IMR-90 (cell line): ENCODE measurements at regions not wholly inside any gene's neighbourhood (a gene's known extent, or its start where the extent isn't known, plus 50 kb on each side); places are given as distances from the start of the nearest gene placed in this dataset.

Source experiments
- ATAC-seq: fragments of 200-7000 bp; cut with Tn5 transposase; 2 replicates; pipeline ENCODE4 v1.9.1; 2020; ENCODE audit warnings: low read depth, mild to moderate bottlenecking, moderate library complexity
- BruUV-seq: library from RNA; stranded (reverse); fragments of 400-500 nt; replicated peaks from 2 replicates; lab custom pipeline; 2021; lab: Mats Ljungman, UMichigan
- CTCF ChIA-PET: fragments of 300-600 bp; formaldehyde crosslinking; extraction: SDS; loops from one replicate; lab custom pipeline; 2021; ENCODE audit warnings: antibody characterized with exemption; lab: Yijun Ruan, JAX
- POLR2A ChIA-PET: fragments of 300-600 bp; sonication (Branson Sonifier 250); formaldehyde crosslinking; loops from one replicate; lab custom pipeline; 2022; ENCODE audit warnings: antibody characterized with exemption; ENCODE audit not compliant: unreplicated experiment; lab: Charles Lee
- DNase-seq: peaks from one replicate; pipeline ENCODE4 v3.0.0; 2013
- H2AFZ ChIP-seq: replicated peaks from 2 replicates; pipeline ENCODE3; 2013; ENCODE audit warnings: low read length, mild to moderate bottlenecking; ENCODE audit not compliant: poor library complexity
- H2AK5ac ChIP-seq: 2 replicates; pipeline ENCODE4 v1.6.1; 2013; ENCODE audit warnings: low read depth, low read length, inconsistent platforms
- H2AK9ac ChIP-seq: replicated peaks from 2 replicates; pipeline ENCODE3; 2013; ENCODE audit warnings: mild to moderate bottlenecking, low read depth, low read length, moderate library complexity; ENCODE audit not compliant: poor library complexity
- H2BK120ac ChIP-seq: 2 replicates; pipeline ENCODE4 v1.6.1; 2013; ENCODE audit warnings: low read depth, low read length, inconsistent platforms
- H2BK15ac ChIP-seq: 3 replicates; pipeline ENCODE4 v1.6.1; 2013; ENCODE audit warnings: low read depth, low read length, inconsistent platforms
- H2BK20ac ChIP-seq: 2 replicates; pipeline ENCODE4 v1.6.1; 2013; ENCODE audit warnings: low read depth, mild to moderate bottlenecking, inconsistent platforms, low read length, moderate library complexity
- H2BK5ac ChIP-seq: 2 replicates; pipeline ENCODE4 v1.6.1; 2013; ENCODE audit warnings: mild to moderate bottlenecking, low read depth, low read length, inconsistent platforms; ENCODE audit not compliant: poor library complexity, severe bottlenecking
- H3K14ac ChIP-seq: replicated peaks from 2 replicates; pipeline ENCODE4 v1.6.1; 2013; ENCODE audit warnings: low read depth, low read length, inconsistent platforms
- H3K18ac ChIP-seq: 2 replicates; pipeline ENCODE4 v1.6.1; 2013; ENCODE audit warnings: low read depth, low read length, control low read depth
- H3K23ac ChIP-seq: 2 replicates; pipeline ENCODE4 v1.6.1; 2013; ENCODE audit warnings: low read depth, low read length, inconsistent platforms
- H3K27ac ChIP-seq: 2 replicates; pipeline ENCODE4 v1.5.1; 2013; ENCODE audit warnings: mild to moderate bottlenecking, control low read depth, low read length; ENCODE audit not compliant: insufficient read depth
- H3K27me3 ChIP-seq: 2 replicates; pipeline ENCODE4 v1.6.1; 2013; ENCODE audit warnings: low read length; ENCODE audit not compliant: control insufficient read depth, insufficient read depth
- H3K36me3 ChIP-seq: 2 replicates; pipeline ENCODE4 v1.6.1; 2013; ENCODE audit warnings: low read length, mixed read lengths; ENCODE audit not compliant: control insufficient read depth, insufficient read depth
- H3K4ac ChIP-seq: 2 replicates; pipeline ENCODE4 v1.6.1; 2013; ENCODE audit warnings: low read depth, low read length, inconsistent platforms
- H3K4me1 ChIP-seq: 2 replicates; pipeline ENCODE4 v1.6.1; 2013; ENCODE audit warnings: low read length, mixed read lengths; ENCODE audit not compliant: control insufficient read depth, insufficient read depth
- H3K4me2 ChIP-seq: 2 replicates; pipeline ENCODE4 v1.6.1; 2013; ENCODE audit warnings: low read depth, mild to moderate bottlenecking, control low read depth, low read length, moderate library complexity
- H3K4me3 ChIP-seq: 2 replicates; pipeline ENCODE4 v1.5.1; 2013; ENCODE audit warnings: low read depth, mild to moderate bottlenecking, control low read depth, low read length, moderate library complexity; ENCODE audit not compliant: insufficient read depth
- H3K56ac ChIP-seq: 2 replicates; pipeline ENCODE4 v1.6.1; 2013; ENCODE audit warnings: low read length, inconsistent platforms; ENCODE audit not compliant: insufficient read depth; ENCODE audit errors: extremely low read depth
- H3K79me1 ChIP-seq, 2 experiments: 2 replicates each; pipeline ENCODE4 v1.6.1; 2013; ENCODE audit warnings: low read length in 2 of 2, inconsistent platforms in 1 of 2, low read depth in 1 of 2
- H3K9ac ChIP-seq: 2 replicates; pipeline ENCODE4 v1.6.1; 2013; ENCODE audit warnings: low read depth, low read length, control low read depth
- H3K9me1 ChIP-seq: 2 replicates; pipeline ENCODE4 v1.6.1; 2013; ENCODE audit warnings: low read length, inconsistent platforms; ENCODE audit not compliant: insufficient read depth
- H3K9me3 ChIP-seq: 2 replicates; pipeline ENCODE4 v1.6.1; 2013; ENCODE audit warnings: low read length; ENCODE audit not compliant: control insufficient read depth, insufficient read depth
- H4K20me1 ChIP-seq: 2 replicates; pipeline ENCODE4 v1.6.1; 2013; ENCODE audit warnings: low read length, inconsistent platforms; ENCODE audit not compliant: insufficient read depth
- H4K5ac ChIP-seq: 2 replicates; pipeline ENCODE4 v1.6.1; 2013; ENCODE audit warnings: mild to moderate bottlenecking, low read depth, low read length, control low read depth
- H4K8ac ChIP-seq, 2 experiments: 2 replicates each; pipeline ENCODE4 v1.6.1; 2013; ENCODE audit warnings: low read depth in 2 of 2, low read length in 2 of 2, control low read depth in 1 of 2, inconsistent platforms in 1 of 2
- H4K91ac ChIP-seq: 2 replicates; pipeline ENCODE4 v1.6.1; 2013; ENCODE audit warnings: low read depth, low read length, inconsistent platforms; ENCODE audit not compliant: insufficient read depth
- CEBPB ChIP-seq: IDR thresholded peaks from 2 replicates; pipeline ENCODE4 v1.6.1; 2012; ENCODE audit warnings: low read depth, low read length, improper control_type of control experiment
- CHD1 ChIP-seq: IDR thresholded peaks from 2 replicates; pipeline ENCODE4 v1.6.1; 2012; ENCODE audit warnings: low read depth, low read length, improper control_type of control experiment
- POLR2A ChIP-seq: IDR thresholded peaks from 2 replicates; pipeline ENCODE4 v1.6.1; 2012; ENCODE audit warnings: mild to moderate bottlenecking, low read depth, low read length
- RCOR1 ChIP-seq: IDR thresholded peaks from 2 replicates; pipeline ENCODE4 v1.6.1; 2012; ENCODE audit warnings: mild to moderate bottlenecking, low read length, improper control_type of control experiment; ENCODE audit not compliant: insufficient replicate concordance
- RFX5 ChIP-seq: IDR thresholded peaks from 2 replicates; pipeline ENCODE4 v1.8.0; 2012; ENCODE audit warnings: low read depth, mild to moderate bottlenecking, low read length, moderate library complexity
- SMC3 ChIP-seq: fragments of 150-350 bp; IDR thresholded peaks from 2 replicates; pipeline ENCODE4 v1.6.1; 2016; ENCODE audit warnings: low read depth, mild to moderate bottlenecking, antibody characterized with exemption, low read length, moderate library complexity
- WGBS, 2 experiments: methylation state at CpG; one replicate each; pipeline versions ENCODE4 v1.1.5 to v1.1.7; 2013; ENCODE audit warnings: missing lambda C conversion rate in 2 of 2; ENCODE audit not compliant: insufficient read length in 1 of 2; ENCODE audit errors: extremely low coverage in 2 of 2; 5-methylcytosine and 5-hydroxymethylcytosine counted together
- dilution Hi-C: fragments of 300-500 bp; cut with HindIII; formaldehyde crosslinking; loops from one replicate; pipeline ENCODE4 v1.14.3; 2018; ENCODE audit warnings: low sequenced_read_pairs; ENCODE audit not compliant: unreplicated experiment
- in situ Hi-C: fragments of 300-500 bp; cut with MboI; formaldehyde crosslinking; loops from 3 replicates; pipeline ENCODE4 v1.14.3; 2019; ENCODE audit warnings: low sequenced_read_pairs, inconsistent platforms, mixed read lengths
- intact Hi-C: fragments of 100-400 bp; cut with micrococcal nuclease; formaldehyde crosslinking; loops from 2 replicates; pipeline ENCODE4 v1.10.0; 2022

GRCh38 chr12:126112141-126112540, 1046.9 kb downstream of the AACS start:
- Histone ChIP-seq H2AFZ (no peak overlapping the region), H3K79me1 (no peaks in the 10 kb centered on the region), H3K9me3 (peaks cover 6% of the 10 kb centered on the region), H4K20me1 (no peaks in the 10 kb centered on the region), H3K9me1 (no peaks in the 10 kb centered on the region), H3K4me3 (no peak overlapping the region), H3K56ac (no peak overlapping the region), H2BK20ac (no peak overlapping the region), H3K14ac (no peak overlapping the region), H4K5ac (no peak overlapping the region), H3K4ac (no peak overlapping the region), H3K36me3 (no peaks in the 10 kb centered on the region), H3K27ac (no peak overlapping the region), H2AK9ac (no peak overlapping the region), H3K23ac (no peak overlapping the region), H4K91ac (no peak overlapping the region), H2AK5ac (no peak overlapping the region), H2BK120ac (no peak overlapping the region), H4K8ac (no peak overlapping the region), H3K4me2 (no peak overlapping the region), H3K18ac (no peak overlapping the region), H2BK15ac (no peak overlapping the region), H3K9ac (no peak overlapping the region), H2BK5ac (no peak overlapping the region), H3K27me3 (no peaks in the 10 kb centered on the region), H3K4me1 (no peaks in the 10 kb centered on the region)
- WGBS, 2 experiments, result no CpG with 5 or more reads among the region's 1 CpG
- DNase-seq (no peak), ATAC-seq (no peak)
- in situ Hi-C loops, result no loop called here
- POLR2A ChIA-PET, result no interaction called here
- dilution Hi-C loops, result no loop called here
- CTCF ChIA-PET, result no interaction called here
- intact Hi-C loops, result no loop called here
- no TSS peak for BruUV-seq
- TF ChIP-seq RFX5 (no peak), POLR2A (no peak), CHD1 (no peak), CEBPB (no peak), SMC3 (no peak), RCOR1 (no peak)
